GM19463 (cell line): ENCODE measurements at regions not wholly inside any gene's neighbourhood (a gene's known extent, or its start where the extent isn't known, plus 50 kb on each side); places are given as distances from the start of the nearest gene placed in this dataset.

Experiments used
- ATAC-seq: cut with Tn5 transposase; IDR thresholded peaks from one replicate; pipeline ENCODE4 v1.9.1; 2021; ENCODE audit warnings: mild to moderate bottlenecking, moderate library complexity; ENCODE audit not compliant: unreplicated experiment

- ATAC-seq: no peak
Measured at GRCh38 chr2:6495466-6495865, 370.2 kb downstream of the CMPK2 start.

GRCh38 chr2:6496376-6496775 is 369.3 kb downstream of the CMPK2 start:
- ATAC-seq: no peak

GRCh38 chr2:6497048-6497447 is 368.7 kb downstream of the CMPK2 start:
- ATAC-seq: no peak

- no peak for ATAC-seq
Measured at GRCh38 chr2:6498841-6499240, 366.9 kb downstream of the CMPK2 start.

GRCh38 chr2:6499691-6500090 is 366.0 kb downstream of the CMPK2 start:
- ATAC-seq: no peak

GRCh38 chr2:6506361-6506794 is 359.3 kb downstream of the CMPK2 start:
- no peak for ATAC-seq

GRCh38 chr2:6506859-6507258 is 358.8 kb downstream of the CMPK2 start:
- no peak for ATAC-seq

- ATAC-seq: no peak
Measured at GRCh38 chr2:6510532-6510931, 355.2 kb downstream of the CMPK2 start.

GRCh38 chr2:6512589-6512988 is 353.1 kb downstream of the CMPK2 start:
- no peak for ATAC-seq

GRCh38 chr2:6516674-6517073 is 349.0 kb downstream of the CMPK2 start:
- no peak for ATAC-seq

- ATAC-seq: no peak
Measured at GRCh38 chr2:6518361-6518760, 347.3 kb downstream of the CMPK2 start.

GRCh38 chr2:6523476-6523875 is 342.2 kb downstream of the CMPK2 start:
- ATAC-seq: no peak

GRCh38 chr2:6524691-6525474 is 340.8 kb downstream of the CMPK2 start:
- ATAC-seq: no peak

GRCh38 chr2:6525475-6525964 is 340.2 kb downstream of the CMPK2 start:
- no peak for ATAC-seq

GRCh38 chr2:6526093-6526824 is 339.4 kb downstream of the CMPK2 start:
- ATAC-seq: no peak

- no peak for ATAC-seq
Measured at GRCh38 chr2:6531304-6531703, 334.4 kb downstream of the CMPK2 start.

GRCh38 chr2:6535572-6535971 is 330.1 kb downstream of the CMPK2 start:
- ATAC-seq: no peak

GRCh38 chr2:6538607-6539006 is 327.1 kb downstream of the CMPK2 start:
- ATAC-seq: no peak

GRCh38 chr2:6545336-6545735 is 320.4 kb downstream of the CMPK2 start:
- ATAC-seq: no peak

- no peak for ATAC-seq
Measured at GRCh38 chr2:6545795-6546194, 319.9 kb downstream of the CMPK2 start.

- no peak for ATAC-seq
Measured at GRCh38 chr2:6554466-6554865, 311.2 kb downstream of the CMPK2 start.

GRCh38 chr2:6556755-6557154 is 309.0 kb downstream of the CMPK2 start:
- no peak for ATAC-seq
